ENCODE measurements at regions not wholly inside any gene's neighbourhood (a gene's known extent, or its start where the extent isn't known, plus 50 kb on each side); places are given as distances from the start of the nearest gene placed in this dataset.

DNA sequence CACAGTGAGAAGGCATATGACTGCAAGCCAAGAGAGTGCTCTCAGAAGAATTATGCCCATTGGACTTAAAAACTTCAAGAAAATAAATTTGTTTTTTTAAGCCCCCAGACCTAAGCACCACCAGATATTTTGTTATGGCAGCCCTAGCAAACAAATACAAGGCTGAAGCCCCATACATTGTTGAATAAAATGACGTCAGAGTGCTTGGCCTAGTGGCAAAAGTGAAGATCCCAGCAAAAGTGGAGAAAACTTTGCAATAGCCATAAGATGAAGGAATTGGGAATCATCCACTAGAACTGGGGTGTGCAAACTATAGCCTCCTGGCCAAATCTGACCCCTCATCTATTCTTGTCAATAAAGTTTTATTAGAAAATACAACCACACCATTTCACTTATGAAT, 517.5 kb downstream of the IRS1 start:
- TF ChIP-seq, protein P1, sequence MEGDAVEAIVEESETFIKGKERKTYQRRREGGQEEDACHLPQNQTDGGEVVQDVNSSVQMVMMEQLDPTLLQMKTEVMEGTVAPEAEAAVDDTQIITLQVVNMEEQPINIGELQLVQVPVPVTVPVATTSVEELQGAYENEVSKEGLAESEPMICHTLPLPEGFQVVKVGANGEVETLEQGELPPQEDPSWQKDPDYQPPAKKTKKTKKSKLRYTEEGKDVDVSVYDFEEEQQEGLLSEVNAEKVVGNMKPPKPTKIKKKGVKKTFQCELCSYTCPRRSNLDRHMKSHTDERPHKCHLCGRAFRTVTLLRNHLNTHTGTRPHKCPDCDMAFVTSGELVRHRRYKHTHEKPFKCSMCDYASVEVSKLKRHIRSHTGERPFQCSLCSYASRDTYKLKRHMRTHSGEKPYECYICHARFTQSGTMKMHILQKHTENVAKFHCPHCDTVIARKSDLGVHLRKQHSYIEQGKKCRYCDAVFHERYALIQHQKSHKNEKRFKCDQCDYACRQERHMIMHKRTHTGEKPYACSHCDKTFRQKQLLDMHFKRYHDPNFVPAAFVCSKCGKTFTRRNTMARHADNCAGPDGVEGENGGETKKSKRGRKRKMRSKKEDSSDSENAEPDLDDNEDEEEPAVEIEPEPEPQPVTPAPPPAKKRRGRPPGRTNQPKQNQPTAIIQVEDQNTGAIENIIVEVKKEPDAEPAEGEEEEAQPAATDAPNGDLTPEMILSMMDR (IDR thresholded peaks at IDR 0.05), result no peak
- no peak for TF ChIP-seq POLR2A (IDR thresholded peaks at IDR 0.05)

Data from heart left ventricle (tissue), 13 donors.